Activated CD4-positive, alpha-beta T cell treated with anti-CD3 and anti-CD28 coated beads for 4 hours (primary cell): ENCODE measurements at regions not wholly inside any gene's neighbourhood (a gene's known extent, or its start where the extent isn't known, plus 50 kb on each side); places are given as distances from the start of the nearest gene placed in this dataset.

Experiments used
- DNase-seq, 2 donors: peaks; one replicate each; pipeline ENCODE4 v3.0.0-alpha.2; 2020

DNA sequence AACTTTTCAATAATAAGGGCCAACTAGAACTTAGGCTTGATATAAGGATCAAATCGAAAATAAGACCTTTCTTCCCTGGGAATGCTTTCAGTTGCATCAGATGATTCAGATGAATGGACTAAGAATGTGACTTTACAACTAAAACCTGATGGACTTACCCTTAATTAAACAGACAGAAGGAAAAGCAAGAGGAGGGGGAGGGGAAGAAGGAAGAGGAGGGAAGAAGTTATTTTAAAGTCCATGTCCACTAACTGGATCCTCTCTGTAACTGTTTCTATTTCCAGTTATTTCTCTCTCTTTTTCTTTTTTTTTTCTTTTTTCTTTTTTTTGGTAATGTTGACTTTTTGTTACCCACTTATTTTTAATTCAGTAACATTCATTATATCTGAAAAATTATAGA, 486.0 kb downstream of the MAFB start:
- DNase-seq, result no peak

DNA sequence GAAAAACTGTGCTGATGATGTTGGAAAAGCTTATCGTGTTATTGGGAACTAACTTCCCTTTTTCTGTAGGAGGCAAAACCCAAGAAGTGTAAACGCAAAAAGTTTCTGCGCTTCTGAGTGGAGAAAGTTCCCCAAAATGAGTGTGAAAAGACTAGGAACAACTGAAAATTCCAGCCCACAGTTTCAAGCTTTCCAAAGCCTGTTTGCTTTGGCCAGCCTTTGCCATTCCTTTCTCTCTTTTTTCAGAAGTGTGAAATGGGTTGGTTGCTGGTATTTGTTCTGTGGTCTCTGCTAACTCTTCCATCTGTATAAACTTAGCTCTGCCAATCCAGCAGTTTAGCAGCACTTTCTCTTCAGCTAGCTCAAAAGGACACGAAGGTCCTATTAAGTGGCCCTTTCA, 491.3 kb downstream of the MAFB start:
- no peak for DNase-seq

DNA sequence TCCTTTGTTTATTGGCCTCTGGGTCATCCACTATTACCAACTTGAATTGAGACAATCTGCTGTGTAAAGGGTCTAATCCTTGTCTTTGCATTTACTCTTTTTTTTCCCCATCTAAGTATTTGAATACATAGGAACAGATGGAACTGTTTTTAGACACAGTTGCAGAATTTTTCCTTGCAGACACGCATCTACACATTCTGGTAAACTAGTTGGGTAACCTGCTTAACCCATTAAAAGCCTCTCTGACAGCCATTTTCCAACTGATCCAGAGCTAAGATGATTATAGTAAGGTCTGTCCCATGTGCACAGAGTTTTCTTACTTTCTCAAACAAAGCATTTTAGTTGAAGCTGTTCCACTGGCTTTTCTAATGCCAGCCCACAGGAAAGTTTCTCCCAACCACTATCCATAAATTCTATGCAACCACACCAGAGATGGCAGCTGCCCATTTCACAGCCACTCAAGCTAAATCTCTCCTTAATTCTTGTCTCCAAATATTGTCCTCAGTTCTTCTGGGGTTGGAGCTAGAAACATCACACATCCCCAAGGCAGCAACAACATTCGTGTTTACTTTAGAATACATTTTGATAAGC, 492.1 kb downstream of the MAFB start:
- DNase-seq, result no peak

DNA sequence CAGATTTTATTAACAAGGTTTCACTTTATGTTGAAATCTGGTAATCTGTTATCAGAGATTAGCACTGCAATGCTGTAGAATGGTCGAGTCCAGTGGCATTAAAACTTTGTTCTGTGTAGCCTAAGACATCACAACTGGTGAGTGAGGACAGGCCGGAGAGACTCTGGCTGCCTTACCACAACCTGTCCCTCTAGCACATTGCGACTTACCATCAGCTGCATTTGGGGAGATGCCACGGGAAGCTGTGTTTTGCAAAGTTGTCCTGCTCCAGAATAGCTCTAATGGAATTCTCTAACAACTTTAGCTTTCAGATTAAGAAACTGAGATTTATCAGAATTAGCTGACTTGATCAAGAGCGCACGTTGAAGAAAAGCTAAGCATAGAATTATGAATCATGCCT, 493.3 kb downstream of the MAFB start:
- DNase-seq, result no peak

DNA sequence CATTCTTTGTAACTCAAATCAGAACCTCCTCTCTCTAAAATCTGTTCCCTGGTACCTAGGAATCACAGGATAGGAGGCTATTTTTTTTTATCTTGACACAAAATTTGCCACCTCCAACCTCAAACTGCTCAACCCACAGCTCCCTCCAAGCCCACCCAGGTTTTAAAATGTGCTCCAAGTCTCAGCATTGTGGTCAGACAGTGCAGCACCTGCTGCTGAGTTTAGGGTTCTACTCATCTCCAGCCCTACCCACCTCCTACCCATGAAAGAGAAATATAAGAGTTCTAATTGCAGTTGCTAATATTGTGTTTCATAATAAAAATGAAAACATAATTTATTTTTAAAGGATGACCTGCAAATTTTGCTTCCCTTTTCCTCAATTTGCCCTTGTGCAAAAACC, 496.5 kb downstream of the MAFB start:
- DNase-seq, result no peak

DNA sequence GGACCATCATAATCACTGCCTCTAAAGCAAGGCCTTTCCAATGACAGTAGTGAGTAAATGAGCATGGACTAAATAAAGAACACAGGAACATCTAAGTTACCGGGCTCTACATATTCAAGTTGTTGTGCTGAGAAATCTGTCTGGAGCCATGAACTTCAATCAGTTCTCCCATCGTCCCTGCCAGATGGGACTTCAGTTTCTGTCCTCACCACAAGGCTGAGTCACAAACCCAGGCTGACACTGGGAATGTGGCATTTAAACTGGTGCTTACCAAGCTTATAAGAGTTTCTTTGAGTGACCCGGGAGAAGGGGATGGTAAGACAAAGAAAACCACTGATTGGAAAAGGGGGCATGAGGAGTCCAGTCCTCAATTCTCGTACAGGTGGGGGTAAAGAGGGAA, 497.0 kb downstream of the MAFB start:
- no peak for DNase-seq

DNA sequence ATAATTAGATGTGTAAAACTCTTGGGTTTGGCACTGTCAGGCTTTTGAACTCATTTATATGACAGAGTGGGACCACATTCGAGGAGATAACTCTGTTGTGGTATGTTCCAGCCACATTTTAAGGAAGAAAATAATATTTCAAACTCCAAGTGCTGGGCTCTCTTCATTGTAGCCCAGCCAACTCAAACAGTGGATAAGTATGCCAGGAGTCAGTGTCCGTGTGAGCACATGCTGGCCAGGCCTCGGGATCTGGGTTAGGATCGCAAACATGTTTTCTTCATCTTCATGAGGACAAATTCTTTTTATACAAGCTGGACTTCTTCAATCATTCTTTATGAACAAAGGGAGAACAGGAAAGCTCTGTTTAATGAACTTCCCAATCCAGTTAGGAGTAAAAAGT, 497.5 kb downstream of the MAFB start:
- DNase-seq, result no peak

DNA sequence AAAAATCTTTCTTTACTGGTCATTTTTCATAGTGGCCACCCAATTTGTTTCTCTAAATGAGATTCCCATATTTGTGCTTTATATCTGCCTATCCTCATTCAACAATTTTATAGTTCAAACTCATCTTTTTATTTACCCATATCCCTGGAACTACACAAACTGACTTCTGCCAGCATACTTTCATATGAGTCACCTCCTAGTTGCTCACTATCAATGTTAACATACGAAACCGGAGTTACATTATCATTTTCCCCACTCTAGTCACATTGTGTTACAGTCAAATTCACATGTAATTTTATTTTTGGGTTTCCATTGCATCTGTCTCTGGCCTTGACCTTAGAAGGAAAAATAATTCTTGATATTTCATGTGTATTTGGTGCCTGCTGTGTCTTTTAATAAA, 499.4 kb downstream of the MAFB start:
- no peak for DNase-seq

DNA sequence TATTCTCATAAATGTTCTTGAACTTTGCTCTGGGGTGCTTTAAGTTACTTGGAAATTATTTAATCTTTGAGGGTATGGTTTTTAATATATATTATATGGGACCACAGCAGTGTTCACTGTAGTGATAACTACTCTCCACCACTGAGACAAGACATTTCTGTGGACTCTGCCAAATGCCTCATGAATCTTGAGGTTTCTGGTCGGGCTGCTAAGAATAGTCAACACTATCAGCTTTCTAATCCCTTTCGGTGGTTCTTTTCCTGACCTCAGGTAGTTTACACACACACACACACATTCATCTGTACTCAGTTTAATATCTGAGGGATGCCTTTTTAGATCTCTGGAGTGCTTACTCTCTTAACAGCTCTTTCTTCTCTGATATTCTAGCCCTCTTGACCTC, 500.7 kb downstream of the MAFB start:
- DNase-seq, result no peak

DNA sequence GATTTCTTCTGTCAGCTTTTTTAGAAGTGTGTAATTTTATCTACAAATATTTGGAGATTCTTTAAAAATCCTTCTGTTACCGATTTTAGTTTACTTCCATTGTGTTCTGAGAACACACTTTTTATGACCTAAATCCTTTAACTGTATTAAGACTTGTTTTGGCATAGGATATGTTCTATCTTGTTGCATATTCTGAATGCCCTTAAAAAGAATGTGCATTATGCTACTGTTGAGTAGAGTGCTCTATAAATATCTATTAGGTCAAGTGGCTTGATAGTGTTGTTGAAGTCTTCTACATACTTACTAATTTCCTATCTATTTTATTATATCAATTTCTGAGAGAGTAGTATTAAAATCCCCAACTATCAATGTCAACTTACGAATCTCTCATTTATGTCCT, 502.2 kb downstream of the MAFB start:
- DNase-seq, result no peak

DNA sequence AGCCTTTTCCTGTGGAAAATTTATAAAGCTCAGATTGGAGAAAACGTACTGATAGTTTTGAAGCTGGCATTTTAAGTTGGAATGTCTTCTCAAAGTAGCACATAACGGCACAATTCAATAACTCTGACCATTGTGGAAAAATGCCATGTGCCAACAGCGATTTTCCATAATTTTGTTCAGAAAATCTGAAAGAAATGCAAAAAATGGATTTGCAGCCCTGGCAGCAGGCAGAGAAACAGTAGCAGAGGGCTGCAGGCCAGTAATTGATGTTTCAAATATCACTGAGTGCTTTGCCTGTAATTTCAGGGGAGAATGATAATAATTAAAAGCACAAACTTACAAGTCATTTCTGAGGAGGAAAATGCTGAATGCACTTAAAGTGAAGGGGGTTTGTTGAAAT, 507.4 kb downstream of the MAFB start:
- no peak for DNase-seq

DNA sequence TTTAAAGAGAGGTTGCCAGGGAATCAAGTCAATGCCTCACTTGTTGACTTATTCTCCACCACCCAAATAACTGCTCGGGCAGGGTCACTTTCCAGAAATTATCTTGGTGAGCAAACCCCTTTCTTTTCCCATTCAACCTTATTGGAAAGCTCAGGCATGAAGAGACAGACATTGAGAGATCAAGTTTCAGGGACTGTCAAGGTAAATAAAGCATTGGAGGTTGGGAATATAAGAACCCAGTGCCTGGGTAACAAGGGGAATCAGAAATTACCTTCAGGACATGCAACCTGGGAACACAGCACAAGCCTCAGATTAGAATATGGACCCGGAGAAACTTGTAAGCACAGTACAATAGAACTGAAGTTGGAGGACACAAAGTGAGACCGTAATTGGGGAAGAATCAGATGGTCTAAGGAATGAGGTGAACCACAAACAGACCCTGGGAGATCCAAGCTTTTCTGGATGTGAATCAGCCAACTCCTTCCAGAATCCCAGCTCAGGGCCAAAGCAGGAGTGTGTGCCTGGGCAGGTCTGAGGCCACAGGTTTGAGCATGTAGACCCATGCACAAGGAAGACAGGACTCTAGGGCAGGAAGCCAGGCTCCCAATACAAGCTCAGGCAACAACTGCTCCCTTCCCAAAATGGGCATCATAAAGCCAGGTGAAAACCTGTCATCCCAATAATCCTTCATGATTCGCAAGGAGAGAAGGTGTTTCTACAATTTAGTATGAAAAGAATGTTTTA, 512.8 kb downstream of the MAFB start:
- no peak for DNase-seq

DNA sequence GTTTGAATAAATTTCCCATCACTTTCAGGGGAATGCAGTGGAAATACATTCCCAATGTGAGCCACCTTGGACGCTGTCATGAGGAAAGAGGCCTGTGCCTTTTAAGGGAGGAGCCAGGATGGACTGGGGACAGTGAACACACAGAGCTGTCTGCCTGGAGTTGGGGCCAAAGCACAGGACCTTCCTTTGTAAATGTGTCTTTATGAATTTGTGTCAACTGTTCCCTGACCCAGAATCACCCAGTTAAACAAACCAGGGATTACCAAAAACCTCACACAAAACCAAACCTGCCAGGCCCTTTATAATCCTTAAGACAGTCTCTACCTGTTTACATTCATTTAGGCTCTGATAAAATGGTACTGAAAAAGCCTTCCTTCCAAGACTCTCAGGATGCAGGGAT, 513.7 kb downstream of the MAFB start:
- DNase-seq, result no peak

DNA sequence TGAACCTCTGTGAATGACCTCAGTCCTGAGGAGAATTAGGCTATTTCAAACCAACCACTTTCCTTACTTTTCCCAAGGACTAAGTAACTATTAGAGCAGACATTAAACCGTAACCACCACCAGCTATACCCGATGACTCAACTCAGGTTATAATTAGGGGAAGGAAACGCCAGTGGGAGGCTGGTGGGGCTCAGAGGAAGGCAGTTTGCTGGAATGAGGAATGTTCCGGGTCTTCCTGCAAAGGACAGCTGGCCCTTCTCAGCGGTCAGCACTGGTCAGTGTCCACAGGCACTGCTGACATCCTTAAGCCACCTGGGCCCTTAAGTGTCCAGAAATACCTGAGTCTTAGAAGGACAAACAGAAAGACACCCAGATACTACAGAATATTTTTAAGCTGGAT, 515.2 kb downstream of the MAFB start:
- DNase-seq, result no peak

DNA sequence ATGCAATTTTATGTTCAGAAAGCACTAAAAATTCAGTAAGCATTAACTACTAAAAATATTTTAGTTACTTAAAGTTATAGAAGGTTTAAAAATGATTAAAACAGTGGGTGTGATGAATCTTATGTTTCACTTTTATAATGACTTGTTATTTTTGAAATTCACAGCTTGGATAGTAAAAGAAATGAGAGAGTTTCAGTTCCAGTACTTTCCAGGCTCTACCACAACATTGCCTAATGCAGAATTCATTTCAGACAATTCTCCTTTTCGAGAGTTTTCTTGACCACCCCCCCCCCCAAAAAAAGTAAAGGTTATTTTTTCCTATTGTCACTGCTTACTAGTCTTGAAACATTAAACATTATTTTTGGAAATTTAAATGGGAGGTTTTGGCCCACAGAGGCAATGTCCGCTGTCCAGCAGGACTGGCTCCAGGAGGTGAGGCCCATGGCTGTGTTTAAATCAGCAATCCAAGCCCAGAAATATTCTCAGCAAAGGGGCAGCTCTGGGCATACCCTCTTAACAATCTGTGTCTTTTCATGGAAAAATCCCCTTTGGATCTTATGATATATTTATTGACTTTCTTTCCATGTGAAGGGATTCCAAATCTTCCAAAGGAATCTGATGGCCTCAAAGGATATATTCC, 519.9 kb downstream of the MAFB start:
- no peak for DNase-seq

DNA sequence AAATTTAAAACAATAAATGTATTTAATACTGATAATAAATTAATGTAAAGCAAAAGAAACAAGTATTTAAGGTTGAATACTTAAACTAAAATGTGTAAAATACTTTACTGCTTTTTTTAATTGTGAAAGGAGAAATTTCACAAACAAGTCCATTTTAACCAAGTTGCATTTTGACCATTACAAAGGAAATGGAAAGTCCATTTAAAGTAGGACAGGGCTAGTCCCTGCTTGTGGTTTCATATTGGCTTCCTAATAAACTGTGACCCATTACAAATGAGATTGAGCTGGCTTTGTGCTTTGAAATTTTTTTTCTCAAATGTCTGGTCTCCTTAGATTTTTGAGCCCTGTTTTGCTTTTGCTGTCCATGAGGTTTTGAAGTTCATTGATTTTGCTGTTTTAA, 527.6 kb downstream of the MAFB start:
- DNase-seq, result no peak

DNA sequence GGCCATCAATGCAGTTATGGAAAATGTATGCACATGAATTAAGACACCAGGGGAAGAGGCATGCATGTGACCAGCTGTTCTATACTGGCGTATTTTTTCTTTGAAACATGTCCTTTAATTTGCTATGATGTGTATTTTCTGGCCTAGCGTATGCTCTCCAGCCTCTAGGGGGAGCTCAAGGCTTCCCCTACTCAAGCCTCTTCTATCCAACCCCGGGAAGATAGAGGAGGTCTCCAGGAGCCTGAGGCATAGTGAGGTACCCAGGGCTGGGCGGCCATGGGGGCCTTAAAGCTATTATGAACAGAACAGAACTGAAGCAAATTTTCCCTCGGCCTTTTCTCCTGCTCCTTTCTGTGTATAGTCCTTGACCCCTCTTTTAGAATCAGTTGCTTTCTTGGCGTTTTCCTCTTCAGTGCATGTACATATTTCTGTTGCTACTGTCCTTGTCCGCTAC, 528.9 kb downstream of the MAFB start:
- DNase-seq, result no peak

DNA sequence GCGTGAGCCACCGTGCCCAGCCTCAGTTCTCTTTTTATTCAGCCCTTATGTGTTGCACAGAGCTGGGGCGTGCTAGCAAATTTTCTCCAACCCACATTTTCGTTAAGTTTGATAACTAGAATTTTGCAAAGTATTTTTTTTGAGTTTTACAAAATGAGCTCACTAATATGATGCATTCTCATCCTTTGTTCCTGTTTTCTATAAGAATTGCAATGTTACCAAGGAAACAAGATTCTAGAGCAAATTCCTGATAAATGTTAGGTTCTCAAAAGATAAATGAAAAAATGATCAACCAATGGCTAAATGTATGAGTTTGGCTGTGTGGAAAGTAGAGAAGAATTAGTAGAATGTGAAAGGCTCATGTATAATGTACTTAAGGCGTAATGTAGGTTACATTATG, 529.8 kb downstream of the MAFB start:
- DNase-seq, result no peak

DNA sequence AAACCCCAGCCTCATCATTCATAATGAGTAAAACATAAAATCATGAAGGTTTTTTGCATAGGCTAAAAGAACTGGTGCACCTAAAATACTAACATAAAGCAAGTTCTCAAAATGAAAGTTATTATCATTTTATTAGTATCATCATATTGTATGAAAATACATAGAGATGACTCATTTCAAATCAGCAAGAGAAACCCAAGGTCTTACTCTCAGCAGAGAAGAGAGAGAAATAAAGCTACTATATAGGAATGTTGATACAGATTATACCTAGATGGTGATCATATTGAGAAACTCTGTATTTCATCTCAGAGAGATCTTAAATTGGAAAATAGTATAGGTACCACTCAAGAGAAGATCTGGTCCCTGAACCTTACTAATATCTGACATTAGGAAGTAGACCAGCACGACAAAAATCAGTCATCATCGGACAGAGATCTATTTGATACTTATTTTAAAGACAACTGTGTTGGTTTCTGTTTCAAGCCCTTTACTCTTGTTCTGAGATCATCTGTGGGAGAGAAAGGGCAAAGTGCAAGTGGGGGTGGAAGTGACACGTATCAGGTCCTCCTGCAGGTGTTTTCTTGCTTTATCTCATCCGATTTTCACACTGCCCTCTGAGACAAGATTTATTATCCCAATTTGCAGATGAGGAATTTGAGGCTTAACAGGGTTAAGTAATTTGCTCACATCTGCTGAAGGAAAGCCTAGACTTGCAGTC, 532.3 kb downstream of the MAFB start:
- no peak for DNase-seq

DNA sequence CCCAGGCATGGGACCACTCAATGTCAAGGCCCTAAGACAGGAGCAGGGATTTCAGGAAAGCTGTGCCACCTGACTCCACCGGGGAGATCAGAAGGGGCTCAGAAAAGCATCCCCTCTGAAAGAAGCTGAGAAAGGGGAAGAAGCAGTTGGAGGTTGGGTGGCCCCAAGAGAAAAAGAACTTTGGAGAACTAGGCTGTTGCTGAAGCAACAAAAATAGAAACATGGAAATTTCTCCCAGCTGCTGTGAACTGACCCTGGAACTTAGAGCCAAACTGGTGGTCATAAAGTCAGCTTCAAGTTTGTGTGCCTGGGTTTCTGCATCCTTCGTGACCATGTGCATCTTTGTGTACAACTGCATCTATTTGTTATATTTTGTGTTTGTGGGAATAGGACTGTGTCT, 534.5 kb downstream of the MAFB start:
- no peak for DNase-seq

DNA sequence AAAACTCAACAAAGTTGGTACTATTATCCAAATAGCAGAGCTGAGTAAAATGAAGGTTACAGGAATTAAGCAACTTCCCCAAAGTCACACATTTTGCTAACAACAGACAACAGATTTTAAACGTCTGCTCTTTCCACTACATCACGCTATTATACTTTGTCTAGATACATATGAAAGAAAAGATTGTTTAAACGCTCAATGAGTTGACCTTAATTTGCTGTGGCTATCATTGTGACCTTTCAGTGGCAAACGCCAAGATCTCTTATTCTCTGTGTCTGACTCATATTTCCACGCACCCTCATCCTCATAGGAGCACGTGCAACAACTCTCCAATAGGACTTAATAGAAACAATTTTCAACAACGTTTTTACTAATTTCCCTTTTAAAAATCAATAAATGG, 540.1 kb downstream of the MAFB start:
- no peak for DNase-seq

DNA sequence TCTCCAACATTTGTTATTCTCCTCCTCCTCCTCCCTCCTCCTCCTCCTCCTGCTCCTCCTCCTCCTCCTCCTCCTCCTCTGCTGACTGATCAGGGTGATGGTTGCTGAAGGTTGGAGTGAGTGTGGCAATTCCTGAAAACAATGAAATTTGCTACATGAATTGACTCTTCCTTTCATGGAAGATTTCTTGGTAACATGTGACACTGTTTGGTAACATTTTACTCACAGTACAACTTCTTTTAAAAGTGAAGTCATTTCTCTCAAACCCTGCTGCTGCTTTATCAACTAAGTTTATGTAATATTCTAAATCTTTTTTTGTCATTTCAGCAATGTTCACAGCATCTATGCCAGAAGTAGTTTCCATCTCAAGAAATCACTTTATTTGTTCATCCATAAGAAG, 543.0 kb downstream of the MAFB start:
- no peak for DNase-seq

DNA sequence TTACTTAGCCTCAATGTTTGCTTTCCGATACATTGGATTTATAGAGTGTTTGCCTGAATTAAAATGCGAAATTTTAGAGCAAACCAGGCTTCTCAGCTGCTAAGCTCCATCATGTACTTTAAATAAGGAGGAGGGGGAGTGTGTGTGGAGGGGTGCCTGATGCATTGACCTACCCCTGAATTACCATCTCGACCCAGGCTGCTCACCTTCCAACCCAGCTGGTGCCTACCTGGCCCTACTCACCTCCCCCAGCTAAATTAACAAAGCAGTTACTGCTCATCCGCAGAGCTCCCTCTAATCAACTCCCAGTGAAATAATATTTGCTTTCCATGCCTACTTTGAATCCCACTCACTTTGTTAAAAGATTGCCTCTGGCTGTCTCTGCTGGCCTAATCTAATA, 544.5 kb downstream of the MAFB start:
- DNase-seq, result no peak

DNA sequence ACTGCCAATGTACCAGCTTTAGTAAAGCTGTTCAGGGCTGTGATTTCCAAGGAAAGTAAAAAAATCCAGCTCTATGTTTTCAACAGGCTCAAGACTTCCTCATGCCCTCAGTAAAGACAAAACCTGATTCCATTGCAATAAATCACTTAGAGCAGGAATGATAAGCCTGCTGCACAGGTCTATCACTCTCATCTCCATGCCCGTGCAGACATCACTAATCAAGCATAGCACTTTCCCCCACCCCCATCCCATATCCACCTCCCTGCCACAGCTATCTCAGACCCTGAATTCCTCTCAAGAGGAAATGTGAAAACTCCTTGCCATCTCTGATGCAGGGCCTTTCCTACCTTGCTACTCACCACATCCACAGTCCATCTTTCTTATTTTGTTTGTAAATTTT, 554.9 kb downstream of the MAFB start:
- DNase-seq, result no peak
